NT2/D1 (cell line): ENCODE measurements at regions not wholly inside any gene's neighbourhood (a gene's known extent, or its start where the extent isn't known, plus 50 kb on each side); places are given as distances from the start of the nearest gene placed in this dataset.

Experiments used
- DNase-seq: peaks from one replicate; pipeline ENCODE4 v3.0.0-alpha.2; 2011; ENCODE audit warnings: low read depth, low spot score
- H3K27me3 ChIP-seq: 2 replicates; pipeline ENCODE4 v1.6.0; 2011; ENCODE audit warnings: mild to moderate bottlenecking; ENCODE audit not compliant: insufficient read length, insufficient read depth
- H3K36me3 ChIP-seq: 2 replicates; pipeline ENCODE4 v1.6.1; 2011; ENCODE audit warnings: mild to moderate bottlenecking, low read length, mixed read lengths; ENCODE audit not compliant: insufficient read depth, insufficient read length
- H3K4me1 ChIP-seq: 2 replicates; pipeline ENCODE4 v1.5.1; 2011; ENCODE audit not compliant: insufficient read depth, insufficient read length
- H3K4me3 ChIP-seq: 2 replicates; pipeline ENCODE4 v1.5.1; 2011; ENCODE audit warnings: low read depth; ENCODE audit not compliant: insufficient read length
- H3K9ac ChIP-seq: 2 replicates; pipeline ENCODE4 v1.6.0; 2011; ENCODE audit warnings: low read depth; ENCODE audit not compliant: insufficient read length
- H3K9me3 ChIP-seq: 2 replicates; pipeline ENCODE4 v1.5.1; 2011; ENCODE audit warnings: mild to moderate bottlenecking, low read length; ENCODE audit not compliant: insufficient read depth
- SUZ12 ChIP-seq: IDR thresholded peaks from 2 replicates; pipeline ENCODE4 v1.6.1; 2011; ENCODE audit not compliant: insufficient read length, insufficient read depth; ENCODE audit errors: extremely low read depth
- YY1 ChIP-seq: IDR thresholded peaks from 2 replicates; pipeline ENCODE4 v1.6.1; 2011; ENCODE audit not compliant: insufficient read length, insufficient read depth
- ZNF274 ChIP-seq: IDR thresholded peaks from 2 replicates; pipeline ENCODE4 v1.6.1; 2011; ENCODE audit warnings: mild to moderate bottlenecking, low read depth, low read length

GRCh38 chr16:48912360-48912759 lies 302.4 kb upstream of the N4BP1 start:
- Histone ChIP-seq H3K9ac (no peak overlapping the region), H3K4me3 (no peak overlapping the region), H3K27me3 (no peaks in the 10 kb centered on the region), H3K36me3 (no peaks in the 10 kb centered on the region), H3K4me1 (no peaks in the 10 kb centered on the region), H3K9me3 (no peaks in the 10 kb centered on the region)
- no peak for DNase-seq
- TF ChIP-seq YY1 (no peak), SUZ12 (no peak), ZNF274 (no peak)

- Histone ChIP-seq H3K36me3 (no peaks in the 10 kb centered on the region), H3K9me3 (no peaks in the 10 kb centered on the region), H3K9ac (no peak overlapping the region), H3K27me3 (no peaks in the 10 kb centered on the region), H3K4me1 (no peaks in the 10 kb centered on the region), H3K4me3 (no peak overlapping the region)
- TF ChIP-seq YY1 = no peak
- DNase-seq = no peak
Measured at GRCh38 chr16:48911700-48912099, 301.7 kb upstream of the N4BP1 start.

GRCh38 chr16:48910214-48910613 lies 300.2 kb upstream of the N4BP1 start:
- Histone ChIP-seq H3K36me3 (no peaks in the 10 kb centered on the region), H3K27me3 (no peaks in the 10 kb centered on the region), H3K9ac (no peak overlapping the region), H3K9me3 (no peaks in the 10 kb centered on the region), H3K4me3 (no peak overlapping the region), H3K4me1 (no peaks in the 10 kb centered on the region)
- DNase-seq = no peak
- no peak for TF ChIP-seq YY1
- TF ChIP-seq ZNF274 = no peak
- TF ChIP-seq SUZ12 = no peak

- no peaks in the 10 kb centered on the region for H3K36me3 ChIP-seq
- no peak overlapping the region for H3K9ac ChIP-seq
- no peak for TF ChIP-seq SUZ12
- no peak for TF ChIP-seq ZNF274
- no peak for TF ChIP-seq YY1
- no peaks in the 10 kb centered on the region for H3K27me3 ChIP-seq
- no peak for DNase-seq
- H3K9me3 ChIP-seq = no peaks in the 10 kb centered on the region
- H3K4me3 ChIP-seq = no peak overlapping the region
- H3K4me1 ChIP-seq = no peaks in the 10 kb centered on the region
Measured at GRCh38 chr16:48909231-48909630, 299.3 kb upstream of the N4BP1 start.

- DNase-seq = no peak
- Histone ChIP-seq H3K9me3 (no peaks in the 10 kb centered on the region), H3K4me3 (no peak overlapping the region), H3K36me3 (no peaks in the 10 kb centered on the region), H3K27me3 (no peaks in the 10 kb centered on the region), H3K4me1 (no peaks in the 10 kb centered on the region), H3K9ac (no peak overlapping the region)
- TF ChIP-seq SUZ12 (no peak), YY1 (no peak), ZNF274 (no peak)
Measured at GRCh38 chr16:48907906-48908634, 298.1 kb upstream of the N4BP1 start.

- H3K4me1 ChIP-seq = no peaks in the 10 kb centered on the region
- TF ChIP-seq ZNF274 (no peak), SUZ12 (no peak), YY1 (no peak)
- H3K27me3 ChIP-seq = no peaks in the 10 kb centered on the region
- DNase-seq = no peak
- no peaks in the 10 kb centered on the region for H3K36me3 ChIP-seq
- no peak overlapping the region for H3K4me3 ChIP-seq
- no peak overlapping the region for H3K9ac ChIP-seq
- H3K9me3 ChIP-seq = no peaks in the 10 kb centered on the region
Measured at GRCh38 chr16:48905632-48906505, 295.9 kb upstream of the N4BP1 start.

GRCh38 chr16:48904333-48904732 lies 294.4 kb upstream of the N4BP1 start:
- H3K9me3 ChIP-seq = no peaks in the 10 kb centered on the region
- TF ChIP-seq SUZ12 = no peak
- TF ChIP-seq YY1 = no peak
- no peak for TF ChIP-seq ZNF274

More at GRCh38 chr16:48904333-48904732, 294.4 kb upstream of the N4BP1 start:
- no peak overlapping the region for H3K9ac ChIP-seq
- no peak overlapping the region for H3K4me3 ChIP-seq
- H3K4me1 ChIP-seq = no peaks in the 10 kb centered on the region
- no peak for DNase-seq
- H3K27me3 ChIP-seq = no peaks in the 10 kb centered on the region
- H3K36me3 ChIP-seq = no peaks in the 10 kb centered on the region
